HCT116 (cell line): ENCODE measurements at regions not wholly inside any gene's neighbourhood (a gene's known extent, or its start where the extent isn't known, plus 50 kb on each side); places are given as distances from the start of the nearest gene placed in this dataset.

Source experiments
- ATAC-seq: fragments of 200-7000 bp; cut with Tn5 transposase; 2 replicates; pipeline ENCODE4 v1.9.1; 2020; ENCODE audit warnings: mild to moderate bottlenecking, moderate library complexity
- BruUV-seq: library from RNA; stranded (reverse); fragments of 400-500 nt; replicated peaks from 2 replicates; lab custom pipeline; 2021; lab: Mats Ljungman, UMichigan
- CTCF ChIA-PET: fragments of 300-600 bp; sonication (Branson Sonifier 250); formaldehyde crosslinking; loops from one replicate; lab custom pipeline; 2021; ENCODE audit warnings: antibody characterized with exemption; lab: Charles Lee
- POLR2A ChIA-PET: fragments of 300-600, 350-600 bp; sonication (Branson Sonifier 250); formaldehyde crosslinking; loops from one replicate; lab custom pipeline; 2021; ENCODE audit warnings: antibody characterized with exemption; lab: Charles Lee
- RAD21 ChIA-PET, 2 experiments: fragments of 300-600 bp; sonication (Branson Sonifier 250); formaldehyde crosslinking; loops; one replicate each; lab custom pipeline; 2023; ENCODE audit warnings: low total read pairs in 2 of 2; ENCODE audit not compliant: uncharacterized antibody in 2 of 2, unreplicated experiment in 2 of 2, low non-redundant PET in 1 of 2; lab: Charles Lee
- DNase-seq: peaks from one replicate; pipeline ENCODE4 v3.0.0-alpha.2; 2010; ENCODE audit warnings: low read depth, low spot score
- H2AFZ ChIP-seq: fragments of 200-600 bp; shearing (Covaris generic), sonication (generic); 2 replicates; pipeline ENCODE4 v1.6.1; 2017; ENCODE audit warnings: low read depth, mixed run types, mixed read lengths, antibody characterized with exemption, low read length; ENCODE audit not compliant: poor library complexity, severe bottlenecking
- H3K27ac ChIP-seq: 2 replicates; pipeline ENCODE4 v1.5.1; 2012; ENCODE audit warnings: low read depth, low read length
- H3K27me3 ChIP-seq: fragments of 200-600 bp; sonication (generic); 2 replicates; pipeline ENCODE4 v1.6.1; 2016; ENCODE audit warnings: mixed run types, low read length, mixed read lengths; ENCODE audit not compliant: insufficient read depth
- H3K36me3 ChIP-seq, 2 experiments: fragments of 200-500 bp in 1 of 2; fragments of 200-600 bp in 1 of 2; sonication (Bioruptor generic) in 1 of 2; sonication (generic) in 1 of 2; 2 replicates each; pipeline versions ENCODE4 v1.5.1 to v1.6.1; 2014 to 2016; ENCODE audit warnings: low read length in 2 of 2, inconsistent platforms in 1 of 2, mixed read lengths in 1 of 2, mixed run types in 1 of 2; ENCODE audit not compliant: insufficient read depth in 2 of 2, control insufficient read depth in 1 of 2
- H3K4me1 ChIP-seq, 2 experiments: fragments of 200-600 bp in 1 of 2; sonication (generic) in 1 of 2; 2 replicates each; pipeline versions ENCODE4 v1.5.1 to v1.6.1; 2012 to 2017; ENCODE audit warnings: low read length in 2 of 2, inconsistent platforms in 1 of 2, mild to moderate bottlenecking in 1 of 2, mixed read lengths in 1 of 2, mixed run types in 1 of 2, moderate library complexity in 1 of 2; ENCODE audit not compliant: insufficient read depth in 2 of 2, control insufficient read depth in 1 of 2
- H3K4me2 ChIP-seq: fragments of 200-600 bp; sonication (generic); 2 replicates; pipeline ENCODE4 v1.6.1; 2017; ENCODE audit warnings: mixed run types, low read length, mixed read lengths
- H3K4me3 ChIP-seq, 2 experiments: fragments of 200-600 bp in 1 of 2; sonication (generic) in 1 of 2; replicated peaks in 1 of 2; 2 replicates each; pipeline ENCODE4 v1.5.1; 2011 to 2016; ENCODE audit warnings: low read length in 2 of 2, control low read depth in 1 of 2, low read depth in 1 of 2, mild to moderate bottlenecking in 1 of 2, mixed read lengths in 1 of 2, mixed run types in 1 of 2
- H3K79me2 ChIP-seq: fragments of 200-600 bp; sonication (generic); 2 replicates; pipeline ENCODE4 v1.6.1; 2017; ENCODE audit warnings: mild to moderate bottlenecking, mixed run types, low read length, moderate library complexity, mixed read lengths; ENCODE audit not compliant: insufficient read depth
- H3K9ac ChIP-seq: fragments of 200-600 bp; sonication (generic); 2 replicates; pipeline ENCODE4 v1.6.1; 2016; ENCODE audit warnings: low read length, mixed read lengths
- H3K9me2 ChIP-seq: fragments of 200-600 bp; sonication (generic), shearing (Covaris generic); 2 replicates; pipeline ENCODE4 v1.6.1; 2017; ENCODE audit warnings: mixed run types, mild to moderate bottlenecking, moderate library complexity; ENCODE audit not compliant: insufficient read depth
- H3K9me3 ChIP-seq, 2 experiments: fragments of 200-500 bp in 1 of 2; fragments of 200-600 bp in 1 of 2; sonication (Bioruptor generic) in 1 of 2; sonication (generic) in 1 of 2; 2 replicates each; pipeline ENCODE4 v1.6.1; 2014 to 2017; ENCODE audit warnings: low read length in 2 of 2, mixed read lengths in 2 of 2, inconsistent platforms in 1 of 2, low read depth in 1 of 2, mild to moderate bottlenecking in 1 of 2, mixed run types in 1 of 2, moderate library complexity in 1 of 2; ENCODE audit not compliant: control insufficient read depth in 1 of 2, insufficient read depth in 1 of 2
- H4K20me1 ChIP-seq: fragments of 200-600 bp; sonication (generic), shearing (Covaris generic); 2 replicates; pipeline ENCODE4 v1.6.1; 2017; ENCODE audit warnings: mixed run types, mild to moderate bottlenecking, moderate library complexity; ENCODE audit not compliant: insufficient read depth
- CBX3 ChIP-seq: IDR thresholded peaks from 2 replicates; pipeline ENCODE4 v1.6.1; 2012; ENCODE audit warnings: low read depth
- CEBPB ChIP-seq: IDR thresholded peaks from 2 replicates; pipeline ENCODE4 v1.6.1; 2012; ENCODE audit warnings: low read depth
- EZH2 ChIP-seq: fragments of 200-600 bp; sonication (generic); IDR thresholded peaks from 2 replicates; pipeline ENCODE4 v1.6.1; 2017; ENCODE audit warnings: antibody characterized with exemption, mixed run types
- EZH2phosphoT487 ChIP-seq: fragments of 200-600 bp; IDR thresholded peaks from 2 replicates; pipeline ENCODE4 v1.6.1; 2018; ENCODE audit warnings: antibody characterized with exemption, borderline replicate concordance
- FOSL1 ChIP-seq: IDR thresholded peaks from 2 replicates; pipeline ENCODE4 v1.6.1; 2012; ENCODE audit warnings: low read depth
- JUND ChIP-seq: IDR thresholded peaks from 2 replicates; pipeline ENCODE4 v1.6.1; 2012
- POLR2A ChIP-seq: IDR thresholded peaks from 2 replicates; pipeline ENCODE4 v1.7.0; 2011; ENCODE audit warnings: borderline replicate concordance; ENCODE audit not compliant: insufficient read depth, insufficient read length; ENCODE audit errors: extremely low read depth
- RAD21 ChIP-seq: IDR thresholded peaks from 2 replicates; pipeline ENCODE4 v1.6.1; 2012; ENCODE audit warnings: low read depth, mild to moderate bottlenecking
- SIN3A ChIP-seq: IDR thresholded peaks from 2 replicates; pipeline ENCODE4 v1.6.1; 2012; ENCODE audit warnings: low read depth
- SP1 ChIP-seq: IDR thresholded peaks from 2 replicates; pipeline ENCODE4 v1.6.1; 2012; ENCODE audit warnings: low read depth
- TCF7L2 ChIP-seq: IDR thresholded peaks from 2 replicates; pipeline ENCODE4 v1.7.0; 2011; ENCODE audit warnings: borderline replicate concordance, inconsistent platforms; ENCODE audit not compliant: insufficient read depth, insufficient read length; ENCODE audit errors: extremely low read depth
- YY1 ChIP-seq: IDR thresholded peaks from 2 replicates; pipeline ENCODE4 v1.6.1; 2011; ENCODE audit warnings: low read length, low read depth, moderate library complexity, mild to moderate bottlenecking; ENCODE audit not compliant: insufficient replicate concordance; ENCODE audit errors: extremely low read depth
- ZFX ChIP-seq: fragments of 450-650 bp; IDR thresholded peaks from 2 replicates; pipeline ENCODE4 v1.6.1; 2017
- ZNF274 ChIP-seq: fragments of 200-500 bp; sonication (Bioruptor generic); IDR thresholded peaks from 2 replicates; pipeline ENCODE4 v1.6.1; 2014; ENCODE audit warnings: mild to moderate bottlenecking, low read depth, low read length, inconsistent platforms
- intact Hi-C: fragments of 100-400 bp; cut with micrococcal nuclease; formaldehyde crosslinking; loops from 2 replicates; pipeline ENCODE4 v1.10.0; 2022
- TF ChIP-seq, protein P1 (sequence below): IDR thresholded peaks from 2 replicates; pipeline ENCODE4 v1.6.1; 2012; ENCODE audit warnings: low read depth
- TF ChIP-seq, protein P2 (sequence below), 3 experiments: fragments of 200-600 bp in 1 of 3; sonication (generic) in 1 of 3; IDR thresholded peaks in 2 of 3; conservative IDR thresholded peaks in 1 of 3; 2 replicates each; pipeline ENCODE4 v1.5.1; 2012 to 2017; ENCODE audit warnings: low read depth in 2 of 3, low read length in 2 of 3, antibody characterized with exemption in 1 of 3, borderline replicate concordance in 1 of 3, control low read depth in 1 of 3, mild to moderate bottlenecking in 1 of 3, mixed read lengths in 1 of 3, mixed run types in 1 of 3, moderate library complexity in 1 of 3; ENCODE audit not compliant: insufficient read depth in 1 of 3
- TF ChIP-seq, protein P3 (sequence below): IDR thresholded peaks from 2 replicates; pipeline ENCODE4 v1.6.1; 2011; ENCODE audit warnings: mild to moderate bottlenecking, low read length, moderate library complexity; ENCODE audit not compliant: insufficient replicate concordance; ENCODE audit errors: extremely low read depth
- TF ChIP-seq, protein P4 (sequence below): IDR thresholded peaks from 2 replicates; pipeline ENCODE4 v1.6.1; 2012
- TF ChIP-seq, protein P5 (sequence below): IDR thresholded peaks from 2 replicates; pipeline ENCODE4 v1.6.1; 2012

DNA sequence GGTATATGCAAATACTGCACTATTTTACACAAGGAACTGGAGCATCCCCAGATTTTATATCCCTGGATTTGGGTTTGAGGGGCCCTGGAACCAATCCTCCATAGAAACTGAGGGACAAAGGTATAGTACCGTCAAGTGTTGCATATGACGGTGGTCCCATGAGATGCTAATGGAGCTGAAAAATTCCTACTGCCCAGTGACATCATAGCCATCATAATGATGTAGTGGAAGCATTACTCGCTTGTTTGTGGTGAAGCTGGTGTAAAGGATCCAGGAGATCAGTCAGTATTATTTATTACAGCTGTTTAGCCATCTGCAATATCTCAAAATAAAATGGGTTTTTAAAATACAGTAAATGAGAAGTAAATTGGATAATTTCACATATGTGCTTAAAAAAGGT is 496.6 kb upstream of the HS6ST1 start:
- TF ChIP-seq ZNF274 (no peak), RAD21 (no peak), EZH2 (no peak), CBX3 (no peak), ZFX (no peak), CEBPB (no peak), EZH2phosphoT487 (no peak), POLR2A (no peak), FOSL1 (no peak), JUND (no peak), SP1 (no peak), SIN3A (no peak), TCF7L2 (no peak), YY1 (no peak)
- TF ChIP-seq, protein P1, sequence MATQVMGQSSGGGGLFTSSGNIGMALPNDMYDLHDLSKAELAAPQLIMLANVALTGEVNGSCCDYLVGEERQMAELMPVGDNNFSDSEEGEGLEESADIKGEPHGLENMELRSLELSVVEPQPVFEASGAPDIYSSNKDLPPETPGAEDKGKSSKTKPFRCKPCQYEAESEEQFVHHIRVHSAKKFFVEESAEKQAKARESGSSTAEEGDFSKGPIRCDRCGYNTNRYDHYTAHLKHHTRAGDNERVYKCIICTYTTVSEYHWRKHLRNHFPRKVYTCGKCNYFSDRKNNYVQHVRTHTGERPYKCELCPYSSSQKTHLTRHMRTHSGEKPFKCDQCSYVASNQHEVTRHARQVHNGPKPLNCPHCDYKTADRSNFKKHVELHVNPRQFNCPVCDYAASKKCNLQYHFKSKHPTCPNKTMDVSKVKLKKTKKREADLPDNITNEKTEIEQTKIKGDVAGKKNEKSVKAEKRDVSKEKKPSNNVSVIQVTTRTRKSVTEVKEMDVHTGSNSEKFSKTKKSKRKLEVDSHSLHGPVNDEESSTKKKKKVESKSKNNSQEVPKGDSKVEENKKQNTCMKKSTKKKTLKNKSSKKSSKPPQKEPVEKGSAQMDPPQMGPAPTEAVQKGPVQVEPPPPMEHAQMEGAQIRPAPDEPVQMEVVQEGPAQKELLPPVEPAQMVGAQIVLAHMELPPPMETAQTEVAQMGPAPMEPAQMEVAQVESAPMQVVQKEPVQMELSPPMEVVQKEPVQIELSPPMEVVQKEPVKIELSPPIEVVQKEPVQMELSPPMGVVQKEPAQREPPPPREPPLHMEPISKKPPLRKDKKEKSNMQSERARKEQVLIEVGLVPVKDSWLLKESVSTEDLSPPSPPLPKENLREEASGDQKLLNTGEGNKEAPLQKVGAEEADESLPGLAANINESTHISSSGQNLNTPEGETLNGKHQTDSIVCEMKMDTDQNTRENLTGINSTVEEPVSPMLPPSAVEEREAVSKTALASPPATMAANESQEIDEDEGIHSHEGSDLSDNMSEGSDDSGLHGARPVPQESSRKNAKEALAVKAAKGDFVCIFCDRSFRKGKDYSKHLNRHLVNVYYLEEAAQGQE = no peak
- TF ChIP-seq, protein P2, sequence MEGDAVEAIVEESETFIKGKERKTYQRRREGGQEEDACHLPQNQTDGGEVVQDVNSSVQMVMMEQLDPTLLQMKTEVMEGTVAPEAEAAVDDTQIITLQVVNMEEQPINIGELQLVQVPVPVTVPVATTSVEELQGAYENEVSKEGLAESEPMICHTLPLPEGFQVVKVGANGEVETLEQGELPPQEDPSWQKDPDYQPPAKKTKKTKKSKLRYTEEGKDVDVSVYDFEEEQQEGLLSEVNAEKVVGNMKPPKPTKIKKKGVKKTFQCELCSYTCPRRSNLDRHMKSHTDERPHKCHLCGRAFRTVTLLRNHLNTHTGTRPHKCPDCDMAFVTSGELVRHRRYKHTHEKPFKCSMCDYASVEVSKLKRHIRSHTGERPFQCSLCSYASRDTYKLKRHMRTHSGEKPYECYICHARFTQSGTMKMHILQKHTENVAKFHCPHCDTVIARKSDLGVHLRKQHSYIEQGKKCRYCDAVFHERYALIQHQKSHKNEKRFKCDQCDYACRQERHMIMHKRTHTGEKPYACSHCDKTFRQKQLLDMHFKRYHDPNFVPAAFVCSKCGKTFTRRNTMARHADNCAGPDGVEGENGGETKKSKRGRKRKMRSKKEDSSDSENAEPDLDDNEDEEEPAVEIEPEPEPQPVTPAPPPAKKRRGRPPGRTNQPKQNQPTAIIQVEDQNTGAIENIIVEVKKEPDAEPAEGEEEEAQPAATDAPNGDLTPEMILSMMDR (IDR thresholded peaks at IDR 0.05 in 2 of 3, conservative IDR thresholded peaks at IDR 0.05 in 1 of 3; ENCODE audit: borderline replicate concordance in 1 of 3, insufficient read depth in 1 of 3, low read depth in 2 of 3, low read length in 2 of 3) = no peak
- TF ChIP-seq, protein P3, sequence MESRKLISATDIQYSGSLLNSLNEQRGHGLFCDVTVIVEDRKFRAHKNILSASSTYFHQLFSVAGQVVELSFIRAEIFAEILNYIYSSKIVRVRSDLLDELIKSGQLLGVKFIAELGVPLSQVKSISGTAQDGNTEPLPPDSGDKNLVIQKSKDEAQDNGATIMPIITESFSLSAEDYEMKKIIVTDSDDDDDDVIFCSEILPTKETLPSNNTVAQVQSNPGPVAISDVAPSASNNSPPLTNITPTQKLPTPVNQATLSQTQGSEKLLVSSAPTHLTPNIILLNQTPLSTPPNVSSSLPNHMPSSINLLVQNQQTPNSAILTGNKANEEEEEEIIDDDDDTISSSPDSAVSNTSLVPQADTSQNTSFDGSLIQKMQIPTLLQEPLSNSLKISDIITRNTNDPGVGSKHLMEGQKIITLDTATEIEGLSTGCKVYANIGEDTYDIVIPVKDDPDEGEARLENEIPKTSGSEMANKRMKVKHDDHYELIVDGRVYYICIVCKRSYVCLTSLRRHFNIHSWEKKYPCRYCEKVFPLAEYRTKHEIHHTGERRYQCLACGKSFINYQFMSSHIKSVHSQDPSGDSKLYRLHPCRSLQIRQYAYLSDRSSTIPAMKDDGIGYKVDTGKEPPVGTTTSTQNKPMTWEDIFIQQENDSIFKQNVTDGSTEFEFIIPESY = no peak
- TF ChIP-seq, protein P4, sequence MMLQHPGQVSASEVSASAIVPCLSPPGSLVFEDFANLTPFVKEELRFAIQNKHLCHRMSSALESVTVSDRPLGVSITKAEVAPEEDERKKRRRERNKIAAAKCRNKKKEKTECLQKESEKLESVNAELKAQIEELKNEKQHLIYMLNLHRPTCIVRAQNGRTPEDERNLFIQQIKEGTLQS = no peak
- TF ChIP-seq, protein P5, sequence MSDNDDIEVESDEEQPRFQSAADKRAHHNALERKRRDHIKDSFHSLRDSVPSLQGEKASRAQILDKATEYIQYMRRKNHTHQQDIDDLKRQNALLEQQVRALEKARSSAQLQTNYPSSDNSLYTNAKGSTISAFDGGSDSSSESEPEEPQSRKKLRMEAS = no peak
- CTCF ChIA-PET = no interaction called here
- no peaks in the 10 kb centered on the region for H3K36me3 ChIP-seq
- H3K27me3 ChIP-seq = peaks cover 37% of the 10 kb centered on the region
- BruUV-seq = no TSS peak
- no peaks in the 10 kb centered on the region for H4K20me1 ChIP-seq
- H3K9me2 ChIP-seq = no peaks in the 10 kb centered on the region
- RAD21 ChIA-PET = no interaction called here
- DNase-seq (no peak), ATAC-seq (no peak)
- no peaks in the 10 kb centered on the region for H3K79me2 ChIP-seq
- no peaks in the 10 kb centered on the region for H3K4me1 ChIP-seq
- intact Hi-C loops = no loop called here
- no peak overlapping the region for H3K4me2 ChIP-seq
- no peak overlapping the region for H3K4me3 ChIP-seq
- H2AFZ ChIP-seq = no peak overlapping the region
- POLR2A ChIA-PET = no interaction called here
- H3K9me3 ChIP-seq = no peaks in the 10 kb centered on the region
- H3K27ac ChIP-seq = no peak overlapping the region
- no peak overlapping the region for H3K9ac ChIP-seq
